Fibroblast of the conjunctiva (primary cell): ENCODE measurements at regions not wholly inside any gene's neighbourhood (a gene's known extent, or its start where the extent isn't known, plus 50 kb on each side); places are given as distances from the start of the nearest gene placed in this dataset.
"Not testable (repeated sequence)": the region's sequence is repeated elsewhere in the genome, so short reads cannot be mapped to it uniquely, and the experiment has no call there.

ENCODE experiments used
- DNase-seq: peaks from one replicate; pipeline ENCODE4 v3.0.0-alpha.2; 2010; ENCODE audit warnings: low read depth

GRCh38 chr5:17978954-17979353 lies 344.7 kb downstream of the TAF11L14 start:
- no peak for DNase-seq

- not testable (repeated sequence) for DNase-seq
These were observed 348.4 kb downstream of the TAF11L14 start for GRCh38 chr5:17982626-17983025.

GRCh38 chr5:17989036-17989435 lies 354.8 kb downstream of the TAF11L14 start:
- no peak for DNase-seq

- DNase-seq: no peak
These were observed 355.6 kb downstream of the TAF11L14 start for GRCh38 chr5:17989567-17990563.

- no peak for DNase-seq
These were observed 357.5 kb downstream of the TAF11L14 start for GRCh38 chr5:17991775-17992174.

- no peak for DNase-seq
These were observed 358.0 kb downstream of the TAF11L14 start for GRCh38 chr5:17992291-17992690.

GRCh38 chr5:17995997-17996396 lies 361.7 kb downstream of the TAF11L14 start:
- DNase-seq: no peak

- DNase-seq: no peak
These were observed 365.6 kb downstream of the TAF11L14 start for GRCh38 chr5:17999858-18000257.

GRCh38 chr5:18000744-18001143 lies 366.5 kb downstream of the TAF11L14 start:
- DNase-seq: no peak

- DNase-seq: no peak
These were observed 369.1 kb downstream of the TAF11L14 start for GRCh38 chr5:18003312-18003711.

GRCh38 chr5:18003784-18004183 lies 369.5 kb downstream of the TAF11L14 start:
- no peak for DNase-seq

GRCh38 chr5:18006235-18006634 lies 372.0 kb downstream of the TAF11L14 start:
- DNase-seq: not testable (repeated sequence)

GRCh38 chr5:18008940-18009339 lies 374.7 kb downstream of the TAF11L14 start:
- DNase-seq: no peak

- DNase-seq: no peak
These were observed 375.8 kb downstream of the TAF11L14 start for GRCh38 chr5:18010053-18010452.

- no peak for DNase-seq
These were observed 384.2 kb downstream of the TAF11L14 start for GRCh38 chr5:18018472-18018871.

- DNase-seq: no peak
These were observed 389.0 kb downstream of the TAF11L14 start for GRCh38 chr5:18023275-18023674.

GRCh38 chr5:18023986-18024385 lies 389.7 kb downstream of the TAF11L14 start:
- no peak for DNase-seq

- DNase-seq: no peak
These were observed 390.3 kb downstream of the TAF11L14 start for GRCh38 chr5:18024542-18024941.

- no peak for DNase-seq
These were observed 393.1 kb downstream of the TAF11L14 start for GRCh38 chr5:18027241-18027867.

- DNase-seq: no peak
These were observed 393.8 kb downstream of the TAF11L14 start for GRCh38 chr5:18028036-18028435.

GRCh38 chr5:18032744-18033143 lies 398.5 kb downstream of the TAF11L14 start:
- DNase-seq: no peak

- DNase-seq: no peak
These were observed 402.3 kb downstream of the TAF11L14 start for GRCh38 chr5:18036531-18036930.

- no peak for DNase-seq
These were observed 403.5 kb downstream of the TAF11L14 start for GRCh38 chr5:18037718-18038117.
